ENCODE measurements at regions not wholly inside any gene's neighbourhood (a gene's known extent, or its start where the extent isn't known, plus 50 kb on each side); places are given as distances from the start of the nearest gene placed in this dataset.

GRCh38 chr12:34404377-34405285, 382.3 kb downstream of the ALG10 start:
- no TSS peak for BruUV-seq (replicated peaks)
- Mint-ChIP-seq H3K4me1 (ENCODE audit: insufficient read depth, unreplicated experiment) (no peaks in the 10 kb centered on the region), H3K27me3 (ENCODE audit: insufficient read depth, unreplicated experiment) (no peaks in the 10 kb centered on the region), H3K36me3 (ENCODE audit: insufficient read depth, unreplicated experiment) (peaks cover 5% of the 10 kb centered on the region), H3K9me3 (ENCODE audit: unreplicated experiment) (no peaks in the 10 kb centered on the region), H3K27ac (ENCODE audit: low read depth, unreplicated experiment) (no peak overlapping the region), H3K4me3 (ENCODE audit: unreplicated experiment) (no peak overlapping the region)
- CTCF ChIA-PET = no interaction called here
- intact Hi-C loops (cut with micrococcal nuclease) = no loop called here
- no peak for DNase-seq (ENCODE audit: unreplicated experiment)
- POLR2A ChIA-PET = no interaction called here
- TF ChIP-seq, protein P1, sequence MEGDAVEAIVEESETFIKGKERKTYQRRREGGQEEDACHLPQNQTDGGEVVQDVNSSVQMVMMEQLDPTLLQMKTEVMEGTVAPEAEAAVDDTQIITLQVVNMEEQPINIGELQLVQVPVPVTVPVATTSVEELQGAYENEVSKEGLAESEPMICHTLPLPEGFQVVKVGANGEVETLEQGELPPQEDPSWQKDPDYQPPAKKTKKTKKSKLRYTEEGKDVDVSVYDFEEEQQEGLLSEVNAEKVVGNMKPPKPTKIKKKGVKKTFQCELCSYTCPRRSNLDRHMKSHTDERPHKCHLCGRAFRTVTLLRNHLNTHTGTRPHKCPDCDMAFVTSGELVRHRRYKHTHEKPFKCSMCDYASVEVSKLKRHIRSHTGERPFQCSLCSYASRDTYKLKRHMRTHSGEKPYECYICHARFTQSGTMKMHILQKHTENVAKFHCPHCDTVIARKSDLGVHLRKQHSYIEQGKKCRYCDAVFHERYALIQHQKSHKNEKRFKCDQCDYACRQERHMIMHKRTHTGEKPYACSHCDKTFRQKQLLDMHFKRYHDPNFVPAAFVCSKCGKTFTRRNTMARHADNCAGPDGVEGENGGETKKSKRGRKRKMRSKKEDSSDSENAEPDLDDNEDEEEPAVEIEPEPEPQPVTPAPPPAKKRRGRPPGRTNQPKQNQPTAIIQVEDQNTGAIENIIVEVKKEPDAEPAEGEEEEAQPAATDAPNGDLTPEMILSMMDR (IDR thresholded peaks at IDR 0.05; ENCODE audit: unreplicated experiment) = no peak

GRCh38 chr12:34405286-34406227, 383.3 kb downstream of the ALG10 start:
- H3K36me3 Mint-ChIP-seq (ENCODE audit: insufficient read depth, unreplicated experiment) = peaks cover 5% of the 10 kb centered on the region
- no peaks in the 10 kb centered on the region for H3K4me1 Mint-ChIP-seq (ENCODE audit: insufficient read depth, unreplicated experiment)
- no TSS peak for BruUV-seq (replicated peaks)
- TF ChIP-seq, protein P1 (IDR thresholded peaks at IDR 0.05; ENCODE audit: unreplicated experiment) = no peak
- H3K9me3 Mint-ChIP-seq (ENCODE audit: unreplicated experiment) = peaks cover 5% of the 10 kb centered on the region
- no peaks in the 10 kb centered on the region for H3K27me3 Mint-ChIP-seq (ENCODE audit: insufficient read depth, unreplicated experiment)
- no peak for DNase-seq (ENCODE audit: unreplicated experiment)
- H3K4me3 Mint-ChIP-seq (ENCODE audit: unreplicated experiment) = no peak overlapping the region
- no peak overlapping the region for H3K27ac Mint-ChIP-seq (ENCODE audit: low read depth, unreplicated experiment)
- ChIA-PET POLR2A (no interaction called here), CTCF (no interaction called here)
- intact Hi-C loops (cut with micrococcal nuclease) = no loop called here

- CTCF ChIA-PET = no interaction called here
- POLR2A ChIA-PET = no interaction called here
- no TSS peak for BruUV-seq (replicated peaks)
- DNase-seq (ENCODE audit: unreplicated experiment) = no peak
- TF ChIP-seq, protein P1 (IDR thresholded peaks at IDR 0.05; ENCODE audit: unreplicated experiment) = no peak
- Mint-ChIP-seq H3K9me3 (ENCODE audit: unreplicated experiment) (peaks cover 13% of the 10 kb centered on the region), H3K4me1 (ENCODE audit: insufficient read depth, unreplicated experiment) (no peaks in the 10 kb centered on the region), H3K4me3 (ENCODE audit: unreplicated experiment) (no peak overlapping the region), H3K27me3 (ENCODE audit: insufficient read depth, unreplicated experiment) (no peaks in the 10 kb centered on the region), H3K27ac (ENCODE audit: low read depth, unreplicated experiment) (no peak overlapping the region), H3K36me3 (ENCODE audit: insufficient read depth, unreplicated experiment) (peaks cover 5% of the 10 kb centered on the region)
- intact Hi-C loops (cut with micrococcal nuclease) = no loop called here
These were observed 384.1 kb downstream of the ALG10 start for GRCh38 chr12:34406228-34406995.

- no peak overlapping the region for H3K27ac Mint-ChIP-seq (ENCODE audit: low read depth, unreplicated experiment)
- peaks cover 5% of the 10 kb centered on the region for H3K36me3 Mint-ChIP-seq (ENCODE audit: insufficient read depth, unreplicated experiment)
- H3K9me3 Mint-ChIP-seq (ENCODE audit: unreplicated experiment) = peaks cover 13% of the 10 kb centered on the region
- ChIA-PET POLR2A (no interaction called here), CTCF (no interaction called here)
- TF ChIP-seq, protein P1 (IDR thresholded peaks at IDR 0.05; ENCODE audit: unreplicated experiment) = no peak
- no peak overlapping the region for H3K4me3 Mint-ChIP-seq (ENCODE audit: unreplicated experiment)
- H3K27me3 Mint-ChIP-seq (ENCODE audit: insufficient read depth, unreplicated experiment) = no peaks in the 10 kb centered on the region
- H3K4me1 Mint-ChIP-seq (ENCODE audit: insufficient read depth, unreplicated experiment) = no peaks in the 10 kb centered on the region
- no peak for DNase-seq (ENCODE audit: unreplicated experiment)
- BruUV-seq (replicated peaks) = no TSS peak
- intact Hi-C loops (cut with micrococcal nuclease) = no loop called here
These were observed 384.7 kb downstream of the ALG10 start for GRCh38 chr12:34406996-34407300.

Measured in MCF 10A (cell line).